Smooth muscle cell (in vitro differentiated cells): ENCODE measurements at regions not wholly inside any gene's neighbourhood (a gene's known extent, or its start where the extent isn't known, plus 50 kb on each side); places are given as distances from the start of the nearest gene placed in this dataset.

Source experiments
- DNase-seq: peaks from one replicate; lab custom pipeline; 2025; ENCODE audit not compliant: unreplicated experiment; lab: John Stamatoyannopoulos, UW
- H2AFZ ChIP-seq: fragments of 200-600 bp; sonication (generic); 2 replicates; pipeline ENCODE4 v1.6.0; 2016; ENCODE audit warnings: antibody characterized with exemption, low read depth, mild to moderate bottlenecking
- H3F3A ChIP-seq: fragments of 200-600 bp; sonication (generic); 2 replicates; pipeline ENCODE4 v1.6.0; 2017; ENCODE audit warnings: antibody characterized with exemption, low read depth
- H3K27ac ChIP-seq: fragments of 200-600 bp; sonication (generic); 2 replicates; pipeline ENCODE4 v1.5.1; 2016; ENCODE audit warnings: low read depth, mild to moderate bottlenecking
- H3K27me3 ChIP-seq: fragments of 200-600 bp; sonication (generic); 2 replicates; pipeline ENCODE4 v1.6.1; 2016; ENCODE audit warnings: low read depth, mild to moderate bottlenecking
- H3K36me3 ChIP-seq: fragments of 200-600 bp; sonication (generic); 2 replicates; pipeline ENCODE4 v1.5.1; 2016; ENCODE audit warnings: low read depth
- H3K4me1 ChIP-seq: fragments of 200-600 bp; sonication (generic); 2 replicates; pipeline ENCODE4 v1.5.1; 2016; ENCODE audit warnings: low read depth
- H3K4me2 ChIP-seq: fragments of 200-600 bp; sonication (generic); 2 replicates; pipeline ENCODE4 v1.6.0; 2016; ENCODE audit warnings: mild to moderate bottlenecking
- H3K4me3 ChIP-seq: fragments of 200-600 bp; sonication (generic); 2 replicates; pipeline ENCODE4 v1.5.1; 2016; ENCODE audit warnings: mild to moderate bottlenecking
- H3K79me2 ChIP-seq: fragments of 200-600 bp; sonication (generic); 2 replicates; pipeline ENCODE4 v1.6.0; 2016; ENCODE audit warnings: low read depth, mild to moderate bottlenecking
- H3K9ac ChIP-seq: fragments of 200-600 bp; sonication (generic); 2 replicates; pipeline ENCODE4 v1.6.0; 2016; ENCODE audit warnings: low read depth
- H3K9me3 ChIP-seq: fragments of 200-600 bp; sonication (generic); replicated peaks from 2 replicates; pipeline ENCODE4 v1.5.1; 2016; ENCODE audit warnings: low read depth
- H4K20me1 ChIP-seq: fragments of 200-600 bp; sonication (generic); 2 replicates; pipeline ENCODE4 v1.6.0; 2016; ENCODE audit warnings: low read depth
- WGBS: methylation state at CpG from one replicate; pipeline ENCODE4 v1.1.7; 2016; ENCODE audit warnings: low lambda C conversion rate; 5-methylcytosine and 5-hydroxymethylcytosine counted together
- TF ChIP-seq, protein P1 (sequence below): fragments of 200-600 bp; sonication (generic); IDR thresholded peaks from 2 replicates; pipeline ENCODE4 v1.5.1; 2017; ENCODE audit warnings: borderline replicate concordance, mild to moderate bottlenecking, antibody characterized with exemption; ENCODE audit not compliant: insufficient read depth, poor library complexity, severe bottlenecking

DNA sequence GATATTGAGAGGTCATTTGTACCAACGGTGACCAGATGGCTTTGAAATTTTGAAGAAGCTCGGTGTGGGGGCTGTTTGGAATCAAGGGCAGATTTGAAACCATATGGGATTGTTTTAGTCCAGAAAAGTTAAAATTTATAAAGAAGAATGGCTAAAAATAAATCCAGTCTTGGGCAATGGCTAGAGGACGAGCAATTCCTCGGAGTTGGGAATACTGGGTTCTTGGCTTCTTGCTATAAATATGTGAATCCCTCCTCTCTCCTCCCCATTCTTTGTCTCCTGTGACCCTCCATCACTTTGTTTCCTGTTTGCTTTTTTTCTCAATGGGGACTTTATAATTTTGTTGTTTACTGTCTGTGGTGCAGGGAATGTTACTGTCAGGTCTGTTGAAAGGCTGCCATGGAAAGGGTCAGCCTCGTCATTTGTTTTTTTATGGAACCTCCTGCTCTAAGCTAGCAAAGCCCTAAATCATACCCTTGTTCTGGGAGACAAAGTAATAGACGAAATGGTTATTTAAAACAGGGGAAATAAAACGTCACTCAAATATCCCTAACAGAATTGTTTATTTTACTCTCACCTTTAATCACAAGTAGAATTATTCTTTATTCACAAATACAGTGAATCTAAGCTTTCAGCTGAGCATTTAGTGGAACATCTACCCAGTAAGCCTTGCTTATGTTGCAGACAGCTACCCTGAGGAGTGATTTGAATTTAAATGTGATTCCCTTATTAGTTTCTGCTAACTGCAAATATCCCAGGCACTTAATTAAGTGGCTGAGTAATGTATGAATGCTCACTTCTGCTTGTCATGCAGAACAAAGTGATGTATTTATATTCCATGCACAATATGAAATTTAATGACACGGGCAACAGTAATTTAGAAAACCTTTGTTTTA is 273.1 kb upstream of the NOVA1 start:
- TF ChIP-seq, protein P1, sequence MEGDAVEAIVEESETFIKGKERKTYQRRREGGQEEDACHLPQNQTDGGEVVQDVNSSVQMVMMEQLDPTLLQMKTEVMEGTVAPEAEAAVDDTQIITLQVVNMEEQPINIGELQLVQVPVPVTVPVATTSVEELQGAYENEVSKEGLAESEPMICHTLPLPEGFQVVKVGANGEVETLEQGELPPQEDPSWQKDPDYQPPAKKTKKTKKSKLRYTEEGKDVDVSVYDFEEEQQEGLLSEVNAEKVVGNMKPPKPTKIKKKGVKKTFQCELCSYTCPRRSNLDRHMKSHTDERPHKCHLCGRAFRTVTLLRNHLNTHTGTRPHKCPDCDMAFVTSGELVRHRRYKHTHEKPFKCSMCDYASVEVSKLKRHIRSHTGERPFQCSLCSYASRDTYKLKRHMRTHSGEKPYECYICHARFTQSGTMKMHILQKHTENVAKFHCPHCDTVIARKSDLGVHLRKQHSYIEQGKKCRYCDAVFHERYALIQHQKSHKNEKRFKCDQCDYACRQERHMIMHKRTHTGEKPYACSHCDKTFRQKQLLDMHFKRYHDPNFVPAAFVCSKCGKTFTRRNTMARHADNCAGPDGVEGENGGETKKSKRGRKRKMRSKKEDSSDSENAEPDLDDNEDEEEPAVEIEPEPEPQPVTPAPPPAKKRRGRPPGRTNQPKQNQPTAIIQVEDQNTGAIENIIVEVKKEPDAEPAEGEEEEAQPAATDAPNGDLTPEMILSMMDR, result no peak

DNA sequence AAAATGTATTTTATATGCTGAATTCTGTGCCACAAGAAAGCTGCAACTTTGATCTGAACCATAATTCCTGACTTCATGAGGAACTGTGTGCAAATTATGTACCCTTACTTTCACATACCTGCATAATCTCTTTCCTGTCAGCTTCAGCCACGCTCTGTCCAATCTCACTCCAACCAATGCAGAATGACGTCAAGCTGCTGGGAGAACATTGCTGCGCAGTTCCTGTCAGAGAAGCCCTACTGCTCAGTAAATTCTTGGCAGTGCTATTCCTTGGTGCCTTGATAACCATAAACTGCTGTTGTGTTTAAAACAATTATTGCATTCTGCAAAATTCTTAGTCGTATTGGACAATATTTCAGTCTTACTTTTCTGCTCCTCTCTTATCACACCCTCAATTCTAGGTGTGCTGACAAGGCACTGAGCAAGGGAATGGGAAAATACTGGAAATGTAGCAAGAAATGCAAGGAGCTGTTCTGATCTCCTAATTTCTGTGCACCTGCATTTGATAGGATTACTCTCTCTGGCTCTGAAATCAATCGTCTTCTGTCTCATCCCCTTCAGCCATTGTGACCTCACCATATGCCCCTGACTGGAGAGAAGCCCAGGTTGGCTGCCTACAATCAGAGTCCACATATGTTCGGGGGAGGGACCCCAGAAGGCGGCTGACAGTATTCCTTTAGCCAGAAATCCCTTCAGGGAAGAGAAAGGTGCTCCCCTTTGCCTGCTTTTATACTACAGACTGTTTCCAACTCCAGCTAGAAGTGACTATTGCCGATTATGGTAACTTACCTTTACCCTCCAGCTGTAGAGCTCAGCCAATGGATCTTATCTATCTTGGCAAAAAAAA is 274.9 kb upstream of the NOVA1 start:
- 79% methylated on average over 8 of the region's 8 CpGs for WGBS
- Histone ChIP-seq H3K4me2 (no peak overlapping the region), H3K27me3 (peaks cover 2% of the 10 kb centered on the region), H3K9me3 (no peaks in the 10 kb centered on the region), H3K4me1 (peaks cover 9% of the 10 kb centered on the region), H4K20me1 (no peaks in the 10 kb centered on the region), H3K9ac (no peak overlapping the region), H3F3A (no peaks in the 10 kb centered on the region), H2AFZ (no peak overlapping the region), H3K4me3 (no peak overlapping the region), H3K79me2 (no peaks in the 10 kb centered on the region), H3K36me3 (no peaks in the 10 kb centered on the region), H3K27ac (no peak overlapping the region)
- DNase-seq, result no peak
- TF ChIP-seq, protein P1, result no peak

More for the DNA sequence above, 273.1 kb upstream of the NOVA1 start:
- H3K36me3 ChIP-seq, result no peaks in the 10 kb centered on the region
- H3K4me3 ChIP-seq, result no peak overlapping the region
- H3K27ac ChIP-seq, result no peak overlapping the region
- no peak for DNase-seq
- no peaks in the 10 kb centered on the region for H3F3A ChIP-seq
- 75% methylated on average over 8 of the region's 8 CpGs for WGBS
- peaks cover 8% of the 10 kb centered on the region for H3K27me3 ChIP-seq
- peaks cover 13% of the 10 kb centered on the region for H3K4me1 ChIP-seq
- no peaks in the 10 kb centered on the region for H3K9me3 ChIP-seq
- H4K20me1 ChIP-seq, result no peaks in the 10 kb centered on the region
- H2AFZ ChIP-seq, result no peak overlapping the region
- H3K79me2 ChIP-seq, result no peaks in the 10 kb centered on the region
- H3K4me2 ChIP-seq, result no peak overlapping the region
- no peak overlapping the region for H3K9ac ChIP-seq

DNA sequence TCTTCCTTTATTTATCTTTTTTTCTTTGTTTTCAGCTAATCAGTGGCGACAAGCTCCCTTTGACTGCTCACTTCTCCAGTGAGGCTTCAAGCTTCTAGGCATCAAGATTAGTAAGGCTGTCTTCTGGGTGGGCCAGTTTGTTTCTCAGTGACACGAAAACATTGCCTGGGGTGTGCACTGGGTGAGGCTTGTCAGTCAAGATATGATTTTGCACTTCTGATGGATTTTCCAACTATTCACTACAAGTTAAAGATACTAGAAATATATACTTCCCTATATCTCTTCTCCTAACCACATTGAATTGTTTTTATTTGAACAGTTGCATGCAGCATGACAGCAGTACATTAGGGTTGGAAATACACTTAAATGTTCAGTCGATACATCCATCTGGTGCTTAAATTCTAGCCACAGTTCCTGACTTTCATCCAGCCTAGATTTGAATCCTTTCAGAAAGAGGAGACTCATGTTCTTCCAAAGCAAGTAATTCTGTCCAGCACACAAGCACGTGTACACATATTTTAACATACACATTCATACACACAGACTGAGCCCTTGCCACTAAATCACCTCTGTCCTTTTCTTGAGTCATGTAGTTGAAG is 275.6 kb upstream of the NOVA1 start:
- no peak overlapping the region for H3K4me3 ChIP-seq
- H3K9me3 ChIP-seq, result no peaks in the 10 kb centered on the region
- H3K27me3 ChIP-seq, result no peaks in the 10 kb centered on the region
- WGBS, result 91% methylated on average over 4 of the region's 4 CpGs
- TF ChIP-seq, protein P1, result no peak
- H3K36me3 ChIP-seq, result no peaks in the 10 kb centered on the region
- H3F3A ChIP-seq, result no peaks in the 10 kb centered on the region
- H3K9ac ChIP-seq, result no peak overlapping the region
- DNase-seq, result no peak
- no peak overlapping the region for H3K4me2 ChIP-seq
- no peaks in the 10 kb centered on the region for H4K20me1 ChIP-seq
- H2AFZ ChIP-seq, result no peak overlapping the region
- H3K4me1 ChIP-seq, result peaks cover 9% of the 10 kb centered on the region
- no peak overlapping the region for H3K27ac ChIP-seq
- no peaks in the 10 kb centered on the region for H3K79me2 ChIP-seq
